K562 (cell line): ENCODE measurements at regions not wholly inside any gene's neighbourhood (a gene's known extent, or its start where the extent isn't known, plus 50 kb on each side); places are given as distances from the start of the nearest gene placed in this dataset.
"Not testable (repeated sequence)": the region's sequence is repeated elsewhere in the genome, so short reads cannot be mapped to it uniquely, and the experiment has no call there.

Source experiments
- ATAC-seq: fragments of 200-7000 bp; cut with Tn5 transposase; 3 replicates; pipeline ENCODE4 v1.9.1; 2020; ENCODE audit warnings: moderate library complexity
- BruUV-seq: library from RNA; stranded (reverse); fragments of 400-500 nt; replicated peaks from 2 replicates; lab custom pipeline; 2021; lab: Mats Ljungman, UMichigan
- CTCF ChIA-PET: fragments of 300-600 bp; formaldehyde crosslinking; extraction: SDS; loops from one replicate; lab custom pipeline; 2021; ENCODE audit warnings: low intra/inter-chr PET ratio; lab: Yijun Ruan, JAX
- POLR2A ChIA-PET: fragments of 300-600, 350-650 bp; sonication (Branson Sonifier 250); formaldehyde crosslinking; extraction: SDS; loops from one replicate; lab custom pipeline; 2021; ENCODE audit warnings: antibody characterized with exemption, inconsistent platforms; lab: Yijun Ruan, JAX
- DNase-seq, 4 experiments: peaks; one replicate each; pipeline versions ENCODE4 v3.0.0 to v3.0.0-alpha.2; 2011 to 2018; ENCODE audit warnings: low spot score in 3 of 4, mixed read lengths in 3 of 4; ENCODE audit errors: extremely low read depth in 1 of 4
- FAIRE-seq: peaks from 2 replicates; lab custom pipeline; 2011; peaks lifted over from hg19 to GRCh38; lab: Jason Lieb, UNC
- H2AFZ ChIP-seq: 2 replicates; pipeline ENCODE4 v1.6.0; 2011; ENCODE audit warnings: low read depth, low read length, control low read depth, inconsistent platforms
- H3K27ac ChIP-seq: fragments of 200-600 bp; 3 replicates; pipeline ENCODE4 v1.8.0; 2011; ENCODE audit warnings: low read depth, mild to moderate bottlenecking, control low read depth, inconsistent platforms, low read length, moderate library complexity, mixed read lengths; ENCODE audit errors: extremely low read depth
- H3K27me3 ChIP-seq, 2 experiments: fragments of 300-600 bp in 1 of 2; 2 replicates in 1 of 2; 3 replicates in 1 of 2; pipeline versions ENCODE4 v1.6.0 to v1.8.0; 2011; ENCODE audit warnings: inconsistent platforms in 2 of 2, low read length in 2 of 2, mild to moderate bottlenecking in 1 of 2, mixed read lengths in 1 of 2, moderate library complexity in 1 of 2; ENCODE audit not compliant: control insufficient read depth in 2 of 2, insufficient read depth in 2 of 2
- H3K36me3 ChIP-seq: fragments of 300-600 bp; 3 replicates; pipeline ENCODE4 v1.8.0; 2011; ENCODE audit warnings: mild to moderate bottlenecking, low read length, inconsistent platforms; ENCODE audit not compliant: control insufficient read depth, insufficient read depth
- H3K4me1 ChIP-seq, 2 experiments: fragments of 200-600 bp in 1 of 2; replicated peaks in 1 of 2; 2 replicates in 1 of 2; 3 replicates in 1 of 2; pipeline versions ENCODE4 v1.5.1 to v1.8.0; 2011; ENCODE audit warnings: inconsistent platforms in 2 of 2, low read length in 2 of 2, mild to moderate bottlenecking in 1 of 2, mixed read lengths in 1 of 2, moderate library complexity in 1 of 2; ENCODE audit not compliant: control insufficient read depth in 2 of 2, insufficient read depth in 2 of 2
- H3K4me2 ChIP-seq: 2 replicates; pipeline ENCODE4 v1.6.1; 2011; ENCODE audit warnings: low read length, control low read depth, inconsistent platforms, mixed read lengths; ENCODE audit not compliant: insufficient read depth
- H3K4me3 ChIP-seq: fragments of 200-600 bp; sonication (generic), shearing (Covaris generic); 2 replicates; pipeline ENCODE4 v1.5.1; 2016; ENCODE audit warnings: control low read depth, inconsistent platforms
- H3K79me2 ChIP-seq: fragments of 200-600 bp; 3 replicates; pipeline ENCODE4 v1.8.0; 2011; ENCODE audit warnings: low read length, inconsistent platforms; ENCODE audit not compliant: control insufficient read depth, insufficient read depth
- H3K9ac ChIP-seq, 2 experiments: 2 replicates each; pipeline versions ENCODE4 v1.6.0 to v1.6.1; 2011; ENCODE audit warnings: low read depth in 2 of 2, low read length in 2 of 2, control low read depth in 1 of 2, inconsistent platforms in 1 of 2, mild to moderate bottlenecking in 1 of 2, mixed read lengths in 1 of 2; ENCODE audit not compliant: insufficient read depth in 1 of 2
- H3K9me1 ChIP-seq: one replicate; pipeline ENCODE4 v1.6.0; 2011; ENCODE audit warnings: inconsistent platforms, mild to moderate bottlenecking, low read length, moderate library complexity; ENCODE audit not compliant: control insufficient read depth, insufficient read depth
- H3K9me3 ChIP-seq: replicated peaks from 2 replicates; pipeline ENCODE4 v1.5.1; 2011; ENCODE audit warnings: low read depth, low read length, inconsistent platforms; ENCODE audit not compliant: control insufficient read depth, insufficient read depth
- H4K20me1 ChIP-seq: replicated peaks from 2 replicates; pipeline ENCODE4 v1.6.1; 2011; ENCODE audit warnings: low read length, inconsistent platforms, mixed read lengths; ENCODE audit not compliant: control insufficient read depth, insufficient read depth
- CHCHD3 ChIP-seq: fragments of 250-450 bp; sonication (Bioruptor Pico); IDR thresholded peaks from 2 replicates; pipeline ENCODE4 v2.1.2; 2022; ENCODE audit warnings: mild to moderate bottlenecking
- ELK1 ChIP-seq: sonication (generic); formaldehyde crosslinking; IDR thresholded peaks from 2 replicates; pipeline ENCODE4 v1.8.1; 2022; ENCODE audit warnings: missing genetic modification reagents
- ETV1 ChIP-seq: fragments of 450-650 bp; conservative IDR thresholded peaks from 2 replicates; pipeline ENCODE4 v1.6.1; 2016; ENCODE audit warnings: missing genetic modification characterization, control low read depth, low read depth, missing compliant biosample characterization
- GTF3C2 ChIP-seq: IDR thresholded peaks from 3 replicates; pipeline ENCODE4 v1.6.1; 2011; ENCODE audit warnings: borderline replicate concordance, mild to moderate bottlenecking, moderate library complexity; ENCODE audit not compliant: insufficient read length; ENCODE audit errors: extremely low read depth
- HMG20B ChIP-seq: fragments of 250-450 bp; sonication (Bioruptor Pico); IDR thresholded peaks from 2 replicates; pipeline ENCODE4 v1.5.0; 2021; ENCODE audit warnings: mild to moderate bottlenecking
- HNRNPUL1 ChIP-seq: fragments of 200-400 bp; formaldehyde crosslinking; IDR thresholded peaks from 2 replicates; pipeline ENCODE4 v1.6.1; 2017; ENCODE audit warnings: low read length
- IRF9 ChIP-seq: fragments of 450-650 bp; IDR thresholded peaks from 2 replicates; pipeline ENCODE4 v1.6.1; 2016; ENCODE audit warnings: missing biosample characterization, missing genetic modification characterization
- SREBF2 ChIP-seq: sonication (generic); formaldehyde crosslinking; IDR thresholded peaks from 2 replicates; pipeline ENCODE4 v1.4.0; 2020; ENCODE audit warnings: mild to moderate bottlenecking, missing genetic modification reagents
- THAP7 ChIP-seq: fragments of 250-450 bp; sonication (Bioruptor Pico); IDR thresholded peaks from 2 replicates; pipeline ENCODE4 v1.5.0; 2021
- WGBS: fragments of 100-300 bp; shearing (Covaris generic); methylation state at CpG from one replicate; pipeline ENCODE4 v1.1.6; 2016; ENCODE audit warnings: low coverage, mixed read lengths; ENCODE audit not compliant: insufficient coverage; ENCODE audit errors: missing lambda C conversion rate; 5-methylcytosine and 5-hydroxymethylcytosine counted together
- in situ Hi-C: fragments of 300-500 bp; cut with MboI; formaldehyde crosslinking; loops from 4 replicates; pipeline ENCODE4 v1.15.0; 2018; ENCODE audit warnings: inconsistent platforms, mixed read lengths
- intact Hi-C: fragments of 100-400 bp; cut with micrococcal nuclease; formaldehyde crosslinking; loops from 2 replicates; pipeline ENCODE4 v1.14.2; 2022

- ChIA-PET CTCF (no interaction called here), POLR2A (interaction anchor here (0.9 kb wide), 1 partner anchor 17 kb away, joined by 3 read pairs; no protein-coding TSS in a partner anchor)
- in situ Hi-C loops, result no loop called here
- DNase-seq, result no peak
- H3K4me1 ChIP-seq, result no peaks in the 10 kb centered on the region
- H3K27ac ChIP-seq, result no peak overlapping the region
- no peaks in the 10 kb centered on the region for H3K79me2 ChIP-seq
- no peak overlapping the region for H3K4me2 ChIP-seq
- TF ChIP-seq THAP7 (CRISPR knock-in tag) (no peak), ETV1 (tag) (no peak), SREBF2 (CRISPR knock-in tag) (no peak), HNRNPUL1 (no peak), HMG20B (no peak), GTF3C2 (no peak), IRF9 (tag) (no peak), CHCHD3 (no peak), ELK1 (CRISPR knock-in tag) (no peak)
- H3K4me3 ChIP-seq, result no peak overlapping the region
- intact Hi-C loops, result no loop called here
- BruUV-seq, result no TSS peak
- no peak overlapping the region for H3K9ac ChIP-seq
- WGBS, result 1% methylated on average over 4 of the region's 4 CpGs
- no peaks in the 10 kb centered on the region for H4K20me1 ChIP-seq
- H2AFZ ChIP-seq, result no peak overlapping the region
- no peaks in the 10 kb centered on the region for H3K9me3 ChIP-seq
- H3K27me3 ChIP-seq, result no peaks in the 10 kb centered on the region
- ATAC-seq, result no peak
- no peak for FAIRE-seq
- H3K9me1 ChIP-seq, result no peaks in the 10 kb centered on the region
- H3K36me3 ChIP-seq, result no peaks in the 10 kb centered on the region
Observed at GRCh38 chr6:63514488-63515173, 57.6 kb upstream of the LOC128125822 start.

- WGBS, result 0% methylated on average over 5 of the region's 5 CpGs
- CTCF ChIA-PET, result not testable (repeated sequence)
Observed at GRCh38 chr6:63515227-63515626, 57.1 kb upstream of the LOC128125822 start.

More at GRCh38 chr6:63515227-63515626, 57.1 kb upstream of the LOC128125822 start:
- H3K4me3 ChIP-seq, DNase-seq, BruUV-seq, in situ Hi-C loops, H3K9ac ChIP-seq, H3K79me2 ChIP-seq, H3K36me3 ChIP-seq, H2AFZ ChIP-seq, H3K9me1 ChIP-seq, H3K4me2 ChIP-seq, H3K27me3 ChIP-seq, ATAC-seq, FAIRE-seq, H3K4me1 ChIP-seq, H3K27ac ChIP-seq, H4K20me1 ChIP-seq, intact Hi-C loops, H3K9me3 ChIP-seq: not testable (repeated sequence)
- POLR2A ChIA-PET, result interaction anchor here (0.9 kb wide), 1 partner anchor 17 kb away, joined by 3 read pairs; no protein-coding TSS in a partner anchor
